ENCODE measurements at regions not wholly inside any gene's neighbourhood (a gene's known extent, or its start where the extent isn't known, plus 50 kb on each side); places are given as distances from the start of the nearest gene placed in this dataset.
"Not testable (repeated sequence)": the region's sequence is repeated elsewhere in the genome, so short reads cannot be mapped to it uniquely, and the experiment has no call there.

DNA sequence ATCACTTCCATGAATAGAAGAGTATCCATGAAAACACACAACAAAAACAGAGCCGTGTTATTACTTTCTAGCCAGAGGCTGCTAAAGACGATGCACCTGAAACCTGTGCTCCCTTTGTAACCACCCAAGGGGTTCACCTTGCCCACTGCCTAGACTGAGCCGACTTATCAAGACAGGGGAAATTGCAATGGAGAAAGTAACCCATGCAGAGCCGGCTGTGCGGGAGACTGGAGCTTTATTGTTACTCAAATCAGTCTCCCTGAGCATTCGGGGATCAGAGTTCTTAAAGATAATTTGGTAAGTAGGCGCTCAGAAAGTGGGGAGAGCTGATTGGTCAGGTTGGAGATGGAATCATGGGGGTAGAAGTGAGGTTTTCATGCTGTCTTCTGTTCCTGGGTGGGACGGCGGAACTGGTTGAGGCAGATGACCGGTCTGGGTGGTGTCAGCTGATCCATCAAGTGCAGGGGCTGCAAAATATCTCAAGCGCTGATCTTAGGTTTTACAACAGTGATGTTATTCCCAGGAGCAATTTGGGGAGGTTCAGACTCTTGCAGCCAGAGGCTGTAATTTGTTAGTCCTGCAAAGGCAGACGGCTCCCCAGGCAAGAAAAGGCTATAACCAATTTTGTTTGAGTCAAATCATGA, 366.6 kb downstream of the PREX1 start:
- DNase-seq: no peak

DNA sequence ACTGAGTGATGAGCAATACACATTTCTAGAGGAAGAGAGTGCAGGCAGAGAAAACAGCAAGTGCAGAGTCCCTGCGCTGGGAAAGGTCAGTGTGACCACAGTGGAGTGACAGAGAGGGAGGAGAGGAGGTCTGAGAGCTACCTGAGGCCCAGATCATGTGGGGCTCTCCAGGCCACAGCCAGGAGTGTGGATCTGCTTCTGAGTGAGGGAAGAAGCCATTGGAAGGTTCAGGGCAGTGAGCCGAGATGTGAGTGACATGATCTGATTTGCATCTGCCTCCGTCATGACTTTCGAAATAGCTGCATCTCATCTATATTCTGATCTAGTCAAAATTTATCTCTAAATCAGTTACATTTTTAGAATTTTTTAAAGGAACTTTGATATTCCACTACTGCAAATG, 367.1 kb downstream of the PREX1 start:
- no peak for DNase-seq

DNA sequence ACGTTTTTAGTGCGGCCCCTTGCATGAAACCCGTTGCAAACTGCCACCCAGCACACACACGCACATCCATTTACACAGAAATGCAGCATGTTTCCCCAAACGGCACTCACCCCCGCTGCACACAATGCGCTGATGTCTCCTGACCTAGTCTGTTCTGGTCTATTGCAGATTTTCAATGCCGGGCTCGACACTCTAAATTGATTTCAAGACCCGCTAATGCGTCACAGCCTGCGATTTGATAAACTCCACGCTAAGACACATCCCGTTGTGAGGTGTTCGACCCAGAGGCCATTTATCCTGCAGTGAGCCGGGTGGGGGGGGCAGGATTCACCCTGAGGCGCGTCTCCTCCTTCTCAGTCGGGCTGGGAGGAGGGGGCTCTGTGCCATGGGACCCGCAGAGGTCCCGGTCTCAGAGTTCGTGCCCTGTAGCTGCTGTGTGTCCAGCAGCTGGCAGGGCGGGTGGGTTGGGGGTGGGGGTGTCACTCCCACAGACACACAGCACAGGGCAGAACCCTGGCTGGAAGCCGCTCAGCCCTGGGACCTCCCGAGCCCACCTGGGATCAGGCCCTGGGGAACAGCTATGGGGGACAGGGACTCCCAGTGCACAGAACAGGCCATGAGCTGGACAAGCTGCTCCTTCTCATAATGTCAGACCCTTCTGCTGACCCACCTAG, 367.9 kb downstream of the PREX1 start:
- no peak for DNase-seq

DNA sequence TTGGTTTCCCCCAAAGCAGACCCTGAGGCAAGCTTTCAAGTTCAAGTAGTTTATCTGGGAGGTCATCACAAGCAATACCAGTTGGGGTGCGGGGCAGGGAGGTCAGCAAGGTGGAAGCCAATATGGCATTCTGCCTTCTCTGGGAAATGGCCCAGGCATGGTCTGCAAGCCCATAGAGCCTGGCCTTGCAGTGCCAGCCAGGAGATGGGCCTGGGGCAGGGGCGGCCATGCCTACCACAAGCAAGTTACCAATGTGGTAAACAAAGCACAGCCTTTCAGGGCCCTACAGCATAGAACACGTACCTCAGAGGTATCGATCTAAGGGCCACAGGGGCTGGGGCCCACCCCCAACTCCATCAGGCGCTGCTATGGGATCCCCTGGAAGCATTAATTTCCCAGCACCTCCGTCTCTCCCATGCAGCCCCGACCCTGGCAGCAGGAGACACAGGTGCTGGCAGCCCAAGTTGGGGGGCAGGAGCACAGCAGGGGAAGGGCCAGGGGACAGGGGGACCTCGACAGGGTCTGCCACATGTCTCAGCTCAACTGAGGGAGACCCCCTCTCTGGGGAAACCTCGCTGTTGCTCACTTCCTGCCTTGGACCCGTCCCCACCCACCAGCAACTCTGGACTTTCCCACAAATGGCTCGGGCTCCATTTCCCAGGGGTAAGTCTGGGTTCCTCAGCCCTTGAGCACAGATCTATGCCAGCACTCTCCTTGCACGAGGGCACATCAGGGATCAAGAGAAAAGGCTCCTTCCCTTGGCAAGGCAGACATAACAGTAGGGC, 369.0 kb downstream of the PREX1 start:
- no peak for DNase-seq

DNA sequence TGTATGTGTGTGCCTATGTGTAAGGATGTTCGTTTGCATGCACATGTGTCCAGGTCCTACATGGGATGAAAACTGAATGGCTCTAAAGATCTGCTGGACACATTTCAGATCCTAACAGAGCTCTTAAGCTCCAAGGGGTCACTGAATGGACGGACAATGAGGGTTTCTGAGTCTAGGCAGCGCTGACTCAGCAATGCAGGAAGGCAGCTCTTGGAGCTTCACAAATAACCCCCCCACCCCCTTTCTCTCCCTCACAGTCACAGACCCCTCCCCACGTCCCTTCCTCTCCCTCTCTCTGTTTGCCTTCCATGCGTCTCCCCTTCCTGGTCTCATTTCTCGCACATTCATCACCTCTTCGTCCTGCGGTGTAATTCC, 369.8 kb downstream of the PREX1 start:
- DNase-seq: no peak

DNA sequence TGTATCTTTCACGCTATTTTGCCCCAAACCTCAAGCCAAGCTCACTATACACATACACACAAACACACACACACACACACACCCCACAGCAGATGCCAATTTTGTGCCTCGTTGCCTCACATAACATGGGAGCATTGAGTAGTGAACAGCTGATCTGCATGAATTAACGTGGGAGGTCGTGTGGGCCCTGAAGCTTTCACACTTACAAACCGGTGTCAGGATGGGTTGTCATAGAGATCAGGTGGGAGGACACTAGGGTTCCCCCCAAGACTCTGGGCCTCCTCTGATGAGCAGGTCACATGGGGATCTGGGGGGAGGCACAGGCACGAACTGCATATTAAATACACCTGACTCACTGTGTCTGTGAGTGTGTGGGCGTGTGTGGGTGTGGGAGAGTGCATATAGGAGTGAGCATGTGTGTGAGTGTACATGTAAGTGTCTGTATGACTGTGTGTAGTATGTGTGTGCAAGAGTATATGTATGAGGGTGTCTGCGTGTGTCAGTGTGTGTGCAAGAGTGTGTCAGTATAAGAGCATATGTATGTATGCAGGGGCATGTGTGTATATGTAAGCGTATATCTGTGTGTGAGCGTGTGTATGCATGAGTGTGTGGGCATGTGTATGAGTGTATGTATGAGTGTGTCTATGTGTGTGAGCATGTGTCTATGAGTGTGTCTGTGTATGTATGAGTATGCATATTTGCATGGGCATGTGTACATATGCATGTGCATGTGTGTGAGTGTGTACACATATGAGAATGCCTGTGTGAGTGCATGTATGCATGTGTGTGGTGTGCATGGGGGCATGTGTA, 370.4 kb downstream of the PREX1 start:
- no peak for DNase-seq

DNA sequence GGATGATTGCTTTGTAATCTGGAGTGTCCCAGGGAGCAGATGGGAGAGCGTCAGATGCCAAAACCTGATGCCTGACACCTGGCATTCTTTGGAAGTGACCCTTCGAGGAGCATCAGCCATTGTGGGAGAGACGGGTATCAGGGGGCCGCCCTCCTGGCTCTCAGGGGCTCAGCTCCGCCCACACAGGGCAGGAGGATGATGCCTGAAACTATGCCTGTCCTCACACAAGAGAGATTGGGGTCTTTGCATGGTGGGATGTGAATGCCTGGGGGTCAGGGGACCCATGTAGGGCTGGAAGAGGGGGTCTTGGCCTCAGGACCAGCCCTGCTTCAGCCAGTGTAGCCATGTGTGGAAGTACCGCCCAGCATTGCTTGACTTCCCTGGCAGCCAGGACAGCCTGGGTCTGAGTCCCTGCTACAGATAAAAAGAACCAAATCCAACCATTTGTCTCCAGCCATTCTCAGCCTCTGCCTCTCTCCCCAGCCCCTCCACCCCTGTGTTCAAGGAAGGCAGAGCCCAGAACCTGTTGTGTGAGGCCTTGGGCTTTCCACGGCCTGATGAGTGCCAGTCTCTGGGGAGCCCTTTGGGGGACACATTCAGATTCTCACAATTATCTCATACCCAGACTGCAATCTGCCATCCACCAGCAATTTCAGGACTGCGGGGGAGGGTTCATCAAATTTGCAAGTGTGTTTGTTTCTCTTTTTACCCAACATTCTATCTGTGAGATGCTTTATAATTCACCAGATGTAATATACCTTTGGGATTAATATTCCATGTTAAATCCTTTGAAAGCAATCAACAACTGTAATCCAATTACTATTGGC, 371.2 kb downstream of the PREX1 start:
- DNase-seq: no peak

DNA sequence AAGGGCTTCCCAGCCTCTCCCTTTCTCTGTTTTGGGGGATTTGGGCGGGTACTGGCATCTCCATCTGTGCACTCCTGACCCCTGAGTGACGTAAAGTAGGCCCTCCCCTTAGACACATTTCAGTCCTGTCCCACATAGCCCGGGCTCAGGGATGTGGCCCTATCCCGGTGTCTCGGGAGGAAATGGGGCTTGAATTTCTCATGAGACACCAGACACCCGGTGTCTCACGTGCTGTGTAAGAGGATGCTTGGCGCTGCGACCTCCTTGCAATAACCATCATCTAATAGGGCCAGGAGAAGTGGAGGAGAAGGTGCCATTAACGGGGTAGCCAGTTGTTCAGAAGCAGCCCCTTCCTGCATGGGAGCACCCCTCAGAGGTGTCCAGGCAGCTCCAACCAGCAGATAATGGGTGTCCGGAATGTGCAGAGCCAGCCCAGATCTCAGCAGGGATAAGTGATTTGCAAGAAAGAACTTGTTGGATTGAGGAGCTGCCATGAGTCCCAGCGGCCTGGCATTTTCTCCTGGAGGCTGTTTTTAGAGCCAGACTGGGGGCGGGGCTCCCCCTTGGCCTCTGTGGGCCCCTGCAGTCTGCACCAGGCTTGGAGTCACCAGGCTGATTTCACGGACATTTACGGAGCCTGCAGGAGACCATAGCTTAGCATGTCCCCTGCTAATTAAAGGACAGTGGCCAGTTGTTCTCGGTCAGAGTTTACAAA, 372.0 kb downstream of the PREX1 start:
- DNase-seq: no peak

DNA sequence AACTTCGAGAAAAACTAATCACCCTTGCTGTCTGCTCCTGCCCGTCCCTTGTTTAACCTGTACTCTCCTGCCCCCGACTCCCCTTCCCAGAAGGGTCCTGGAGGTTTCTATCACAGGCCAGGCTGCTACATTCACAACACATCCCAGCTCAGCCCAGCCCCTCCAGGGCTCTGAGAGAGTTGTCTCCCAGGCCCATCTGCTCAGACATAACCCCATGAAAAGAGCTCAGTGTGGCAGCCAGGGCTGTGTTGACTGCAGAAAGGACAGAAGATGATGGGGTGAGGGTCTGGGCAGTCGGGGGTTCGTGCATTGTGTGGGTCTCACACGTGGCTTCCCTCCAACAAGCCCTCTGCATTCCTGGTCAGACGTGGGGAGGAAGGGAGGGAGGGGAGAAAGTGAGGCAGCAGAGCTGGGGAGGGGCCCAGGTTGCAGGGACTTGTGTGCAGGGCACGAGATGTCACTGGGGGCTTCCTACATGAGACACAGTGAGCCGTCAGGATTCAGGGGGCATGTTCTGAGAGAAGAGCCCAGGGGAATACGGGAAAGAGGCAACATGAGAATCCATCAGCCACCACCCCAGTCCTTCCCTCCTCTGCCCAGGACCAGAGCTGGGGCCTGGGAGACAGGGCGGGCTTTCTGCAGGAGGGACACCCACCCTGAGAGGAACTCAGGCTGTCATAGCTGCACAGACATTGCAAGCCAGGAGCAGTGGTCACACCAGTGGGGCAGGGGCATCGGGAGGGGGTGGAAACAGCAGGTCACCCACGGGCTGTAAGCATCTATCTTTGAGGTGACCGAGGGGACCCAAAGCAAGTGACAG, 372.9 kb downstream of the PREX1 start:
- DNase-seq: no peak

DNA sequence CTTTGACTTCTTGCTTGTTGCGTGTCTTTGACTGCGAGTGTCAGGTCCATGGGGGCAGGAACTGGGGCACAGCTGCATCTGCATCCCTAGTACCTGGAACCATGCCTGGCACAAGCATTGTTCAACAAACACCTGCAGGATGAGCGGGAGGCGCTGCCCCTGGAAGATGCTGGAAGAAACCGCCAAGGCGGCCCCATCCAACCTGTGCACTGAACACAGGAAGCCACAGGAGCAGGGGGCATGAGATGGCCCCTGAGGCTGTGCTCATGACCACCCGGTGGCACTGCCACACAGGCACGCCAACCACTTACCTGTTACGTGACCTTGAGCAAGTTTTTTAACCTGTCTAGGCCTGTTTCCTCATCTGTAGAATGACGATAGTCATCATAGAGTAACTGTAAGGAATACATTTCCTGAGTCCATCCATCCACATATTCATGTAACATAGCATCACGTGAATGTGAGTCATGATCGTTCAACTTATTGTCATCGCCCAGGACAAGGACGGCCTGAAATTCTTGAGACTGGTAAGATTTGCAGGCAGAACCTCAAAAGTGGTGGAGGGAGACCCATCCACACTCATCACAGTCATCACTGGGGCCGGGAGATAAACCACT, 374.2 kb downstream of the PREX1 start:
- DNase-seq: no peak

DNA sequence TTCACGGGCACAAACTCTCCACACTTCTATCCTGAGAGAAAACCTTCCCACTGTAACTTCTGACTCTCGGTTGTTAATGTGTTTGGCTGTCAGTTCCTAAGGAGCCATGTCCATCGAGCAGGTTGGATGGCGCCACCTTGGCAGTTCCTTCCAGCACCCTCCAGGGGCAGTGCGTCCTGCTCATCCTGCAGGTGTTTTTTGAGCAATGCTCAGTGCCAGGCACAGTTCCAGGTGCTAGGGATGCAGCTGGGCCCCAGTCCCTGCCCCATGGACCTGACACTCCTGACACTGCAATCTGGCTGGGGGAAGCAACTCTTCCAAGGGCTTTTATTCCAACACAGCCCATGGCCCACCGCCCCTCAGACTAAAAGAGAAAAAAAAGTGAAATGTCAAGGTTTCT, 376.4 kb downstream of the PREX1 start:
- no peak for DNase-seq

DNA sequence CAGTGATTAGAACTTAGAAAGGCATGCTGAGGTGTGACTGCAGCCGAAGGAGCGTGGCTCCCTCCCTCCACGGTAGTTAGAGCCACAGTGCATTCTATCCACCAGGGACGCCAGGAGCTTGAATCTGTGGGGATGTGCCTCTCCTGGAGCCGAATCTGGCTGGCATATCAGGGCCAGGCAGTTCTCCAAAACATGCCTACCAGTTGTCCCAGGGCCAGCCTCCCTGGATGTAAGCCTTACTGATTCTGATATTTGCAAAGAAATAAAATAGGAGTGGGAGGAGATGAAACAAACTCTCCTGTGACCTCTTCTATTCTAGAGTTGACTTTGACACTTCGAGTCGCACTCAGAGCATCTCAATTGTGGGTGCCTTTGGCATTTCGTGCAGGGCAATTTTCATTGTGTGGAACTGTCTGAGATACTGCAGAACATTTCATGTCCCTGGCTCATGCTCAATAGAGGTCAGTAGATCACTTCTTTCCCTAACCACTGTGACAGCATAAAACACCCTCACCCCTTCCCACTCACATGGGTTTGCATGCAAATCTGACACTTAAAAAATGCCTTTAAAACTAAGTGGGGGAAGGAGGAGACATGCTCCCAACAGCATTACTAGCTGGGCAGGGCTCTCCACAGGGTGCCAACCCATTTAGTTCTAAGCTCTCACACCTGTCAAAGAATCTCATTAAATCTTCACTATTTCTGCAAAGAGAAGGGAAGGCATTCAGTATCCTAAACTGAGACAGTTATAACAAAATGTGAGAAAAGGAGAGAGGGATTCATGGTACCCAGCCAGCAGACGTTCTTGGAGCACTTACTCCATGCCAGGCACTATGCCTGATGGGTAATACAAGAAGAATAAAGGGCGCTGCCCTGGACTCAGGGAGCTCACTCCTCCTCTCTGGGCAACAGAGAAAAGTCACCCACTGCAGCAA, 378.9 kb downstream of the PREX1 start:
- peak; percentile 3 for DNase-seq

DNA sequence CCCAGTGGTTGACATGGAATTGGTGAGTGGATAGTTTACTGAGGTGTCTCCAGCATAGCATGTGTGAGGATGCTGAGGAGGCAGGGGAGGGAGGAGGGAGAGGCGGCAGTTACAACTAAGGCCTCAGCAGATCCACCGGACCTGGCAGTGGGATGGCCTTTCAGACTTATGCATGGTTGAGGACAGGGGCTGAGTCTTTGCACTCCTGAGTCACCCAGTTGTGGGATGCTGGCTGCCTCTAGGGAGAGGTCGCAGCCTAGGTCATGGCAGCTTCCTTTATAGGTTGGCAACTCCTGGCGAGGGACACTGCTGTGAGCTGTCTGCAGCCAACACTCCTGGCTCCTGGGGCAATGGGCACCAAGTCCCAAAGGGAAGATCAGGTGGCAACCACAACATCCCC, 380.3 kb downstream of the PREX1 start:
- DNase-seq: no peak

DNA sequence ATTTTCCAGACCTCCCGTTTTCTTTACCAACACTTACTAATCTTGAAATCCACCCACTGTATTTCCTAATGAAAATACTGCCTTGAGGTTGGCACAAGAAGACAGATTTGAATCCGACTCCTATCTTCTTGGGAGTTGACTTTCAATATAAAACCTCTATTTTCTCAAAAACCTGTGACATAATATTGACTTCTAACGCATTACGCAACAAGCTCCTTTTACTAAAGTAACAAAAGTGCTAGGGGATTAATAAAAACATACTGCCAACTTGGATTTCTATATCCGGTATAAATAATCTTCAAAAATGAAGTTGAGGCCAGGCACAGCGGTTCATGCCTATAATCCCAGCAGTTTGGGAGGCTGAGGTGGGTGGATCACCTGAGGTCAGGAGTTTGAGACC, 382.0 kb downstream of the PREX1 start:
- DNase-seq: no peak

DNA sequence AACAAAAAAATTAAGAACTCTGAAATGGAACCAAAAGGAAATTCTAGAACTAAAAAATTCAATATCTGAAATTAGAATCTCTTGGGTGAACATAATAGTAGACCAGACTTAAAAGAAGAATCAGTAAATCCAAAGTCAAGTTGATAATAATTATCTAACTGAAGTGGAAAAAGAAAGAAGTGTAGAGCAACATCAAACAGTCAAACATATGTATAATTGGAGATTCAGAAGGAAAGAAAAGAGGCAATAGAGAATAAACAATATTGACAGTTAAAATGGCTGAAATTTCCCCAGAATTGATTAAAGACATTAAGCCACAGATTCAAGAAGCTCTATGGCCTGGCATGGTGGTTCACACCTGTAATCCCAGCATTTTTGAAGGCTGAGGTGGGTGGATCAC, 383.6 kb downstream of the PREX1 start:
- DNase-seq: no peak

DNA sequence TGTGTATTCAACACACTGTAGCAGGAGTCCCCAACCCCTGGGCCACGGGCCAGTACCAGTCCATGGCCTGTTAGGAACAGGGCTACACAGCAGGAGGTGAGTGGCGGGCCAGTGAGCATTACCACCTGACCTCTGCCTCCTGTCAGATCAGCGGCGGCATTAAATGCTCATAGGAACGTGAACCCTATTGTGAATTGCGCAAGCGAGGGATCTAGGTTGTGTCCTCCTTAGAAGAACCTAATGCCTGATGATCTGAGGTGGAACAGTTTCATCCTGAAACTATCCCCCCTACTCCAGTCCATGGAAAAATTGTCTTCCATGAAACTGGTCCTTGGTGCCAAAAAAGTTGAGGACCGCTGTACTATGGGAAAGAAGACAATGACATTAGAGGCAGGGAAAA, 386.9 kb downstream of the PREX1 start:
- no peak for DNase-seq

DNA sequence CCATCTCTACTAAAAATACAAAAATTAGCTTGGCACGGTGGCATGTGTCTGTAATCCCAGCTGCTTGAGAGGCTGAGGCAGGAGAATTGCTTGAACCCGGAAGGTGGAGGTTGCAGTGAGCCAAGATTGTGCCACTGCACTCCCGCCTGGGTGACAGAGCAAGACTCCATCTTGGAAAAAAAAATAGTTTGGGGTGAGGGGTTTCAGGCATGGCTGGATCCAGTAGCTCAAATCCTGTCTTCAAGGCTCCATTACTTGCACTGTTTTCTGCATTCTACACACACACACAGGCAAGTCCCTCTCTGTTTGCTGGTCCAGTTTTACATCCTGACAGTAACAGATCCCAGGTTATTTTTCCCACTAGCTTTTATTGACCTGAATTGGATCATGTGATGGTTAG, 387.5 kb downstream of the PREX1 start:
- DNase-seq: not testable (repeated sequence)

DNA sequence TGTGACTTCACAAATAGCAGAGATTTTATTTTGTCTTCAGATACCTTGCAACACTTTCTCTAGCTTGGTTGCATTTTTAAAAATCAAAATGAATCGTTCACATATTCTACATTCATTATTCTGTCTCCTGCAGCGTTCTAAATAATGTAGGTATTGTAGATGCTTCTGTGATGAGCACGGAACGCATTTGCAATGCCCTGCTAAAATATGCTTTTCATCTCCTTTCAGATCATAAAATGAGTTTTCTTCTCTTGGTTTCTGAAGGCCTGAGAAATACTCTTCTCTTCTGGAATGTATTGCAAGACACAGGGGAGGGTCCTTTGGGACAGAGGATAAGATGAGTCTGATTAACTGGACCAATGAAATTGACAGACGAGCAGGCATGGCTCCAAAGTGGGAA, 390.7 kb downstream of the PREX1 start:
- no peak for DNase-seq

DNA sequence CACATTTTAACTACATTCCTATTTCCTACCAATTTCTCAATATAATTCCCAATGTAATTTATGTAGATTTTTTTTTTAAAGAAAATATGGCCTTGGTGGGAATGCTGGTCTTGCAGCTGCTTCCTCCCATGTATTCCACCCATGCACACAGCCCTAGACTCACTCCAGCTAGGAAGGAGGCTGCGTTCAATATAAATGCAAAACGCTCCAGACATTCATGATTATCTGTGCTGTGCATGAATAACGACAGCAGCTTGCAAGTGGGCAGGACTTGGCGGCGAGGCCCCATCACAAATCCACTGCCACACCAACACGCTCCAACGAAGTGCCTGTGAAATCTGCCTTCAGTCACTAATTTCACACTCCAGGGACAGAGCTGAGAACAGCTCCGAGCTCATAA, 391.2 kb downstream of the PREX1 start:
- not testable (repeated sequence) for DNase-seq

Measured in hematopoietic multipotent progenitor cell treated with erythropoietin and hydrocortisone succinate and interleukin-3 and kit ligand, for 4 days (in vitro differentiated cells).